GM12892 (cell line): ENCODE measurements at regions not wholly inside any gene's neighbourhood (a gene's known extent, or its start where the extent isn't known, plus 50 kb on each side); places are given as distances from the start of the nearest gene placed in this dataset.

ENCODE experiments used
- POLR2AphosphoS5 ChIP-seq: IDR thresholded peaks from 2 replicates; pipeline ENCODE4 v1.6.1; 2011; ENCODE audit warnings: low read depth, low read length, control low read depth
- TAF1 ChIP-seq: IDR thresholded peaks from 2 replicates; pipeline ENCODE4 v1.6.1; 2011; ENCODE audit warnings: low read depth, mild to moderate bottlenecking, control low read depth, low read length, borderline replicate concordance

- TF ChIP-seq POLR2AphosphoS5 (no peak), TAF1 (no peak)
Measured at GRCh38 chr14:53376064-53376463, 222.9 kb upstream of the DDHD1 start.
